H1 (cell line): ENCODE measurements at regions not wholly inside any gene's neighbourhood (a gene's known extent, or its start where the extent isn't known, plus 50 kb on each side); places are given as distances from the start of the nearest gene placed in this dataset.

Source experiments
- CTCF ChIA-PET: fragments of 300-600 bp; sonication (Branson Sonifier 250); formaldehyde crosslinking; loops from one replicate; lab custom pipeline; 2021; ENCODE audit not compliant: partially characterized antibody; lab: Charles Lee
- POLR2A ChIA-PET: fragments of 300-600 bp; sonication (Branson Sonifier 250); formaldehyde crosslinking; loops from one replicate; lab custom pipeline; 2021; ENCODE audit warnings: inconsistent platforms; ENCODE audit not compliant: partially characterized antibody; lab: Charles Lee
- DNase-seq, 2 experiments: peaks; one replicate each; pipeline versions ENCODE4 v3.0.0 to v3.0.0-alpha.2; 2010 to 2022; ENCODE audit warnings: low spot score in 2 of 2, low read depth in 1 of 2, mixed read lengths in 1 of 2
- FAIRE-seq: peaks from 2 replicates; lab custom pipeline; 2011; peaks lifted over from hg19 to GRCh38; lab: Jason Lieb, UNC
- H2AFZ ChIP-seq: 2 replicates; pipeline ENCODE4 v1.8.1; 2012; ENCODE audit warnings: low read length, inconsistent platforms
- H2AK5ac ChIP-seq: 2 replicates; pipeline ENCODE4 v1.6.1; 2013; ENCODE audit warnings: low read depth, low read length
- H2BK120ac ChIP-seq: replicated peaks from 2 replicates; pipeline ENCODE3; 2013; ENCODE audit warnings: low read depth, low read length, inconsistent platforms
- H2BK12ac ChIP-seq: 2 replicates; pipeline ENCODE4 v1.6.1; 2013; ENCODE audit warnings: low read depth, low read length
- H2BK15ac ChIP-seq: 2 replicates; pipeline ENCODE4 v1.6.1; 2013; ENCODE audit warnings: low read length
- H2BK20ac ChIP-seq: 2 replicates; pipeline ENCODE4 v1.6.1; 2013; ENCODE audit warnings: low read length
- H2BK5ac ChIP-seq: 2 replicates; pipeline ENCODE4 v1.6.1; 2013; ENCODE audit warnings: low read depth, low read length
- H3K14ac ChIP-seq: 2 replicates; pipeline ENCODE4 v1.6.1; 2013; ENCODE audit warnings: inconsistent platforms; ENCODE audit not compliant: insufficient read length
- H3K18ac ChIP-seq: 2 replicates; pipeline ENCODE4 v1.6.1; 2013; ENCODE audit warnings: low read length; ENCODE audit errors: extremely low read depth
- H3K23ac ChIP-seq: 2 replicates; pipeline ENCODE4 v1.6.1; 2013; ENCODE audit warnings: inconsistent platforms; ENCODE audit not compliant: insufficient read length
- H3K23me2 ChIP-seq: 2 replicates; pipeline ENCODE4 v1.6.1; 2013; ENCODE audit warnings: low read depth, low read length
- H3K27ac ChIP-seq: 2 replicates; pipeline ENCODE4 v1.6.1; 2011; ENCODE audit warnings: low read depth, low read length, inconsistent platforms
- H3K27me3 ChIP-seq, 4 experiments: replicated peaks in 1 of 4; 1 replicate in 1 of 4; 2 replicates in 3 of 4; pipeline versions ENCODE4 v1.6.1 to v1.8.1; 2011 to 2013; ENCODE audit warnings: low read length in 3 of 4, mild to moderate bottlenecking in 3 of 4, inconsistent platforms in 2 of 4, mixed read lengths in 2 of 4, moderate library complexity in 1 of 4; ENCODE audit not compliant: control insufficient read depth in 3 of 4, insufficient read depth in 3 of 4; ENCODE audit errors: extremely low read depth in 1 of 4
- H3K36me3 ChIP-seq, 4 experiments: 2 replicates each; pipeline versions ENCODE4 v1.6.1 to v1.8.1; 2011 to 2013; ENCODE audit warnings: mild to moderate bottlenecking in 4 of 4, low read length in 3 of 4, moderate library complexity in 2 of 4, control low read depth in 1 of 4, inconsistent platforms in 1 of 4; ENCODE audit not compliant: insufficient read depth in 4 of 4, control insufficient read depth in 2 of 4
- H3K4ac ChIP-seq: replicated peaks from 2 replicates; pipeline ENCODE3; 2013; ENCODE audit warnings: low read length, low read depth, mixed read lengths, inconsistent platforms; ENCODE audit not compliant: insufficient read length
- H3K4me1 ChIP-seq, 4 experiments: replicated peaks in 1 of 4; 1 replicate in 1 of 4; 2 replicates in 3 of 4; pipeline versions ENCODE4 v1.6.1 to v1.8.1; 2011 to 2013; ENCODE audit warnings: low read length in 3 of 4, inconsistent platforms in 2 of 4, mixed read lengths in 1 of 4; ENCODE audit not compliant: insufficient read depth in 4 of 4, control insufficient read depth in 3 of 4
- H3K4me2 ChIP-seq, 2 experiments: 2 replicates each; pipeline versions ENCODE4 v1.6.1 to v1.8.1; 2011 to 2013; ENCODE audit warnings: low read depth in 2 of 2, low read length in 2 of 2, control low read depth in 1 of 2, inconsistent platforms in 1 of 2, mild to moderate bottlenecking in 1 of 2; ENCODE audit not compliant: insufficient read depth in 1 of 2
- H3K4me3 ChIP-seq, 4 experiments: fragments of 200-600, 300-600 bp in 1 of 4; sonication (generic), shearing (Covaris generic), sonication (Bioruptor Twin) in 1 of 4; 2 replicates each; pipeline versions ENCODE4 v1.5.1 to v1.8.1; 2011 to 2016; ENCODE audit warnings: low read length in 4 of 4, low read depth in 3 of 4, control low read depth in 2 of 4, inconsistent platforms in 2 of 4, mild to moderate bottlenecking in 2 of 4, mixed read lengths in 1 of 4, moderate library complexity in 1 of 4; ENCODE audit not compliant: insufficient read depth in 2 of 4; ENCODE audit errors: extremely low read depth in 1 of 4
- H3K56ac ChIP-seq: replicated peaks from 2 replicates; pipeline ENCODE3; 2013; ENCODE audit warnings: low read depth, mild to moderate bottlenecking, mixed read lengths, low read length, inconsistent platforms; ENCODE audit not compliant: insufficient read length
- H3K79me1 ChIP-seq: 2 replicates; pipeline ENCODE4 v1.6.1; 2013; ENCODE audit warnings: low read depth, low read length, control low read depth
- H3K79me2 ChIP-seq, 2 experiments: 2 replicates each; pipeline versions ENCODE4 v1.6.1 to v1.8.1; 2012 to 2013; ENCODE audit warnings: low read length in 2 of 2, mild to moderate bottlenecking in 2 of 2, inconsistent platforms in 1 of 2; ENCODE audit not compliant: insufficient read depth in 2 of 2, control insufficient read depth in 1 of 2
- H3K9ac ChIP-seq, 4 experiments: replicated peaks in 1 of 4; 1 replicate in 1 of 4; 2 replicates in 3 of 4; pipeline versions ENCODE4 v1.6.1 to v1.8.1; 2011 to 2013; ENCODE audit warnings: low read depth in 3 of 4, low read length in 3 of 4, control low read depth in 2 of 4, mild to moderate bottlenecking in 2 of 4, moderate library complexity in 2 of 4, inconsistent platforms in 1 of 4; ENCODE audit errors: extremely low read depth in 1 of 4
- H3K9me3 ChIP-seq, 2 experiments: 2 replicates each; pipeline versions ENCODE4 v1.6.1 to v1.8.1; 2012 to 2013; ENCODE audit warnings: mild to moderate bottlenecking in 2 of 2, moderate library complexity in 2 of 2, control low read depth in 1 of 2, inconsistent platforms in 1 of 2, low read depth in 1 of 2, low read length in 1 of 2, mixed read lengths in 1 of 2; ENCODE audit not compliant: insufficient read depth in 2 of 2
- H4K20me1 ChIP-seq, 2 experiments: replicated peaks in 1 of 2; 2 replicates each; pipeline versions ENCODE3 to v1.8.1; 2011 to 2013; ENCODE audit warnings: inconsistent platforms in 2 of 2, low read length in 2 of 2, mild to moderate bottlenecking in 1 of 2; ENCODE audit not compliant: insufficient read depth in 2 of 2, control insufficient read depth in 1 of 2
- H4K5ac ChIP-seq: 2 replicates; pipeline ENCODE4 v1.6.1; 2013; ENCODE audit warnings: low read length, low read depth, mixed read lengths, inconsistent platforms; ENCODE audit not compliant: insufficient read length
- H4K8ac ChIP-seq: 2 replicates; pipeline ENCODE4 v1.8.0; 2013; ENCODE audit warnings: mild to moderate bottlenecking, moderate library complexity, low read length, inconsistent platforms; ENCODE audit not compliant: insufficient read depth; ENCODE audit errors: extremely low read depth
- H4K91ac ChIP-seq: replicated peaks from 2 replicates; pipeline ENCODE3; 2013; ENCODE audit warnings: low read length, mixed read lengths, inconsistent platforms; ENCODE audit not compliant: insufficient read length
- BCL11A ChIP-seq, 2 experiments: IDR thresholded peaks; one replicate each; pipeline ENCODE4 v1.6.1; 2011; ENCODE audit warnings: low read depth in 2 of 2, low read length in 2 of 2, mild to moderate bottlenecking in 2 of 2
- BRCA1 ChIP-seq: IDR thresholded peaks from 2 replicates; pipeline ENCODE4 v1.6.1; 2012; ENCODE audit warnings: low read depth, low read length, improper control_type of control experiment
- CREB1 ChIP-seq: IDR thresholded peaks from 2 replicates; pipeline ENCODE4 v1.6.1; 2012; ENCODE audit warnings: inconsistent platforms
- EP300 ChIP-seq, 2 experiments: IDR thresholded peaks; 1 replicate in 1 of 2; 2 replicates in 1 of 2; pipeline ENCODE4 v1.6.1; 2011 to 2012; ENCODE audit warnings: low read depth in 2 of 2, low read length in 2 of 2, mild to moderate bottlenecking in 2 of 2, borderline replicate concordance in 1 of 2, inconsistent platforms in 1 of 2, moderate library complexity in 1 of 2
- POLR2AphosphoS5 ChIP-seq: IDR thresholded peaks from 2 replicates; pipeline ENCODE4 v1.6.1; 2011; ENCODE audit warnings: low read depth, low read length
- POU5F1 ChIP-seq: IDR thresholded peaks from 2 replicates; pipeline ENCODE4 v1.6.1; 2011; ENCODE audit warnings: low read depth, mild to moderate bottlenecking, low read length, moderate library complexity
- SAP30 ChIP-seq: fragments of 300-600 bp; sonication (generic); IDR thresholded peaks from 2 replicates; pipeline ENCODE4 v1.7.1; 2012; ENCODE audit warnings: low read length, moderate library complexity, mild to moderate bottlenecking, inconsistent platforms; ENCODE audit not compliant: insufficient read depth, insufficient replicate concordance
- SP4 ChIP-seq: IDR thresholded peaks from 2 replicates; pipeline ENCODE4 v1.6.1; 2012; ENCODE audit warnings: low read length, inconsistent platforms
- SRF ChIP-seq: IDR thresholded peaks from 2 replicates; pipeline ENCODE4 v1.6.1; 2011; ENCODE audit warnings: mild to moderate bottlenecking, low read depth, low read length, moderate library complexity
- TAF1 ChIP-seq: IDR thresholded peaks from 2 replicates; pipeline ENCODE4 v1.6.1; 2011; ENCODE audit warnings: mild to moderate bottlenecking, low read depth, low read length
- TBP ChIP-seq: IDR thresholded peaks from 2 replicates; pipeline ENCODE4 v1.6.1; 2011; ENCODE audit warnings: low read depth, low read length, improper control_type of control experiment
- WGBS, 2 experiments: shearing (Covaris generic) in 1 of 2; methylation state at CpG; one replicate each; pipeline versions ENCODE4 v1.1.6 to v1.1.7; 2013 to 2015; ENCODE audit warnings: low lambda C conversion rate in 2 of 2, mixed read lengths in 2 of 2, inconsistent platforms in 1 of 2, low coverage in 1 of 2, missing lambda C conversion rate in 1 of 2; ENCODE audit not compliant: insufficient replicate concordance in 2 of 2, insufficient coverage in 1 of 2, insufficient read length in 1 of 2; ENCODE audit errors: extremely low coverage in 1 of 2, missing lambda C conversion rate in 1 of 2; 5-methylcytosine and 5-hydroxymethylcytosine counted together
- TF ChIP-seq, protein P1 (sequence below): IDR thresholded peaks from 2 replicates; pipeline ENCODE4 v1.6.1; 2011; ENCODE audit warnings: low read depth, mild to moderate bottlenecking, low read length; ENCODE audit not compliant: insufficient read depth
- TF ChIP-seq, protein P2 (sequence below): IDR thresholded peaks from 2 replicates; pipeline ENCODE4 v1.6.1; 2012; ENCODE audit warnings: inconsistent platforms

DNA sequence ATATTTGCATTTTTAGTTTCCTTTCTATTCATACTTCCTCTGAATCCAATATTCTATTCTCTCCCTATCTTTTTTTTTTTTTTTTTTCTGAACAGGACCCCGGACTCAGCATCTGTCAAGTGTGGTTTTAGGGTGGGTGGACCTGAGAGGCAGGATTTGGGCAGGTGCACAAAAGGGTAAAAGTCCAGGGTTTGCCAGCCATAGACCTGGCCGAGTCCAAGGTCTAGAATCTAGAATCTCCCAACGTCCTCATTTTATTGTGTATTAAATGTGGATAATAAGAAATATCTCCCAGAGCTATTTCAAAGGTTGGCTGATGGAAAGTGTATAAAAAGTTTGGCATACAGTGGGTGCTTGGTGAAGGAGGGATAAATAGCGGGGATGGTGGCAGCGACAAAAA, 273.3 kb upstream of the MAF start:
- H3K14ac ChIP-seq, result no peak overlapping the region
- no peaks in the 10 kb centered on the region for H3K79me1 ChIP-seq
- no peaks in the 10 kb centered on the region for H3K79me2 ChIP-seq
- H2BK120ac ChIP-seq, result no peak overlapping the region
- H3K9ac ChIP-seq, result no peak overlapping the region
- H2BK20ac ChIP-seq, result no peak overlapping the region
- POLR2A ChIA-PET, result no interaction called here
- H3K23me2 ChIP-seq, result peaks cover 3% of the 10 kb centered on the region; the same call in 1 of the 2 replicates
- H3K4me3 ChIP-seq, result no peak overlapping the region
- H2BK12ac ChIP-seq, result no peak overlapping the region
- H2AFZ ChIP-seq, result no peak overlapping the region
- no peak overlapping the region for H2AK5ac ChIP-seq
- no peaks in the 10 kb centered on the region for H3K27me3 ChIP-seq
- no peaks in the 10 kb centered on the region for H3K36me3 ChIP-seq
- no peak overlapping the region for H3K27ac ChIP-seq
- H3K4ac ChIP-seq, result no peak overlapping the region
- DNase-seq (no peak), FAIRE-seq (no peak)
- no peak overlapping the region for H2BK15ac ChIP-seq
- no peaks in the 10 kb centered on the region for H4K20me1 ChIP-seq
- WGBS, 2 experiments, result 90% methylated on average over 5 of the region's 5 CpGs; no CpG with 5 or more reads in 1 of the 2 experiments
- no peak overlapping the region for H3K23ac ChIP-seq
- CTCF ChIA-PET, result interaction anchor here (0.6 to 1.1 kb wide), 3 partner anchors 10 to 1095 kb away, joined by 3 read pairs; no protein-coding TSS in a partner anchor
- no peak overlapping the region for H4K8ac ChIP-seq
- H3K18ac ChIP-seq, result no peak overlapping the region
- H3K56ac ChIP-seq, result no peak overlapping the region
- no peaks in the 10 kb centered on the region for H3K9me3 ChIP-seq
- no peak overlapping the region for H2BK5ac ChIP-seq
- H3K4me1 ChIP-seq, result no peaks in the 10 kb centered on the region; a peak in 2 of 7 replicates
- no peak for TF ChIP-seq BCL11A (IDR thresholded peaks at IDR 0.05; ENCODE audit: low read depth in 2 of 2, low read length in 2 of 2)
- no peak for TF ChIP-seq POLR2AphosphoS5
- TF ChIP-seq, protein P1, sequence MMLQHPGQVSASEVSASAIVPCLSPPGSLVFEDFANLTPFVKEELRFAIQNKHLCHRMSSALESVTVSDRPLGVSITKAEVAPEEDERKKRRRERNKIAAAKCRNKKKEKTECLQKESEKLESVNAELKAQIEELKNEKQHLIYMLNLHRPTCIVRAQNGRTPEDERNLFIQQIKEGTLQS, result no peak
- no peak for TF ChIP-seq POU5F1
- no peak for TF ChIP-seq TAF1
- no peak for TF ChIP-seq CREB1
- TF ChIP-seq EP300 (IDR thresholded peaks at IDR 0.05; ENCODE audit: borderline replicate concordance in 1 of 2, low read depth in 2 of 2, low read length in 2 of 2), result no peak
- TF ChIP-seq BRCA1, result no peak
- TF ChIP-seq SP4, result no peak
- TF ChIP-seq SRF, result no peak
- TF ChIP-seq, protein P2, sequence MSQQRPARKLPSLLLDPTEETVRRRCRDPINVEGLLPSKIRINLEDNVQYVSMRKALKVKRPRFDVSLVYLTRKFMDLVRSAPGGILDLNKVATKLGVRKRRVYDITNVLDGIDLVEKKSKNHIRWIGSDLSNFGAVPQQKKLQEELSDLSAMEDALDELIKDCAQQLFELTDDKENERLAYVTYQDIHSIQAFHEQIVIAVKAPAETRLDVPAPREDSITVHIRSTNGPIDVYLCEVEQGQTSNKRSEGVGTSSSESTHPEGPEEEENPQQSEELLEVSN, result no peak
- TF ChIP-seq SAP30, result no peak
- TF ChIP-seq TBP, result no peak
- H4K5ac ChIP-seq, result no peak overlapping the region
- no peak overlapping the region for H4K91ac ChIP-seq
- H3K4me2 ChIP-seq, result no peak overlapping the region
